ENCODE measurements at regions not wholly inside any gene's neighbourhood (a gene's known extent, or its start where the extent isn't known, plus 50 kb on each side); places are given as distances from the start of the nearest gene placed in this dataset.
A peak's percentile ranks its signal among the peaks of the same experiment; 100 is the strongest.
"Not testable (repeated sequence)": the region's sequence is repeated elsewhere in the genome, so short reads cannot be mapped to it uniquely, and the experiment has no call there.

- no peak for DNase-seq
Measured at GRCh38 chr9:115575147-115575546, 457.2 kb upstream of the TNC start.

- not testable (repeated sequence) for DNase-seq
Measured at GRCh38 chr9:115585458-115585857, 467.5 kb upstream of the TNC start.

GRCh38 chr9:115587310-115587709 is 469.4 kb upstream of the TNC start:
- DNase-seq: no peak

GRCh38 chr9:115590011-115590410 is 472.1 kb upstream of the TNC start:
- peak; percentile 69 for DNase-seq

- peak; percentile 92 for DNase-seq
Measured at GRCh38 chr9:115591584-115591984, 473.6 kb upstream of the TNC start.

- peak; percentile 50 for DNase-seq
Measured at GRCh38 chr9:115593587-115594091, 475.7 kb upstream of the TNC start.

- no peak for DNase-seq
Measured at GRCh38 chr9:115594557-115594956, 476.6 kb upstream of the TNC start.

GRCh38 chr9:115596021-115596745 is 478.2 kb upstream of the TNC start:
- no peak for DNase-seq

GRCh38 chr9:115596746-115597080 is 478.8 kb upstream of the TNC start:
- DNase-seq: no peak

GRCh38 chr9:115597330-115597895 is 479.5 kb upstream of the TNC start:
- no peak for DNase-seq

- no peak for DNase-seq
Measured at GRCh38 chr9:115598751-115599150, 480.8 kb upstream of the TNC start.

GRCh38 chr9:115599898-115600297 is 481.9 kb upstream of the TNC start:
- no peak for DNase-seq

GRCh38 chr9:115601434-115601833 is 483.5 kb upstream of the TNC start:
- no peak for DNase-seq

- no peak for DNase-seq
Measured at GRCh38 chr9:115604831-115605483, 487.0 kb upstream of the TNC start.

- no peak for DNase-seq
Measured at GRCh38 chr9:115606838-115607237, 488.9 kb upstream of the TNC start.

GRCh38 chr9:115614326-115614999 is 496.5 kb upstream of the TNC start:
- no peak for DNase-seq

GRCh38 chr9:115615000-115615401 is 497.0 kb upstream of the TNC start:
- no peak for DNase-seq

GRCh38 chr9:115615821-115616665 is 498.1 kb upstream of the TNC start:
- DNase-seq: no peak

GRCh38 chr9:115616666-115617239 is 498.8 kb upstream of the TNC start:
- no peak for DNase-seq

GRCh38 chr9:115625251-115625650 is 507.3 kb upstream of the TNC start:
- no peak for DNase-seq

GRCh38 chr9:115625954-115626353 is 508.0 kb upstream of the TNC start:
- DNase-seq: no peak

GRCh38 chr9:115627511-115627910 is 509.6 kb upstream of the TNC start:
- DNase-seq: no peak
